ENCODE measurements at regions not wholly inside any gene's neighbourhood (a gene's known extent, or its start where the extent isn't known, plus 50 kb on each side); places are given as distances from the start of the nearest gene placed in this dataset.

GRCh38 chr1:68826836-68827235, 330.0 kb upstream of the DEPDC1 start:
- no peak for ATAC-seq
- TF ChIP-seq ESRRG (CRISPR knock-in tag; IDR thresholded peaks at IDR 0.05) (no peak), ZNF565 (CRISPR knock-in tag; conservative IDR thresholded peaks at IDR 0.05; ENCODE audit: low read depth) (no peak), ZC3H10 (CRISPR knock-in tag; IDR thresholded peaks at IDR 0.05) (no peak), ZNF8 (CRISPR knock-in tag; IDR thresholded peaks at IDR 0.05) (no peak)
- TF ChIP-seq, protein P1, sequence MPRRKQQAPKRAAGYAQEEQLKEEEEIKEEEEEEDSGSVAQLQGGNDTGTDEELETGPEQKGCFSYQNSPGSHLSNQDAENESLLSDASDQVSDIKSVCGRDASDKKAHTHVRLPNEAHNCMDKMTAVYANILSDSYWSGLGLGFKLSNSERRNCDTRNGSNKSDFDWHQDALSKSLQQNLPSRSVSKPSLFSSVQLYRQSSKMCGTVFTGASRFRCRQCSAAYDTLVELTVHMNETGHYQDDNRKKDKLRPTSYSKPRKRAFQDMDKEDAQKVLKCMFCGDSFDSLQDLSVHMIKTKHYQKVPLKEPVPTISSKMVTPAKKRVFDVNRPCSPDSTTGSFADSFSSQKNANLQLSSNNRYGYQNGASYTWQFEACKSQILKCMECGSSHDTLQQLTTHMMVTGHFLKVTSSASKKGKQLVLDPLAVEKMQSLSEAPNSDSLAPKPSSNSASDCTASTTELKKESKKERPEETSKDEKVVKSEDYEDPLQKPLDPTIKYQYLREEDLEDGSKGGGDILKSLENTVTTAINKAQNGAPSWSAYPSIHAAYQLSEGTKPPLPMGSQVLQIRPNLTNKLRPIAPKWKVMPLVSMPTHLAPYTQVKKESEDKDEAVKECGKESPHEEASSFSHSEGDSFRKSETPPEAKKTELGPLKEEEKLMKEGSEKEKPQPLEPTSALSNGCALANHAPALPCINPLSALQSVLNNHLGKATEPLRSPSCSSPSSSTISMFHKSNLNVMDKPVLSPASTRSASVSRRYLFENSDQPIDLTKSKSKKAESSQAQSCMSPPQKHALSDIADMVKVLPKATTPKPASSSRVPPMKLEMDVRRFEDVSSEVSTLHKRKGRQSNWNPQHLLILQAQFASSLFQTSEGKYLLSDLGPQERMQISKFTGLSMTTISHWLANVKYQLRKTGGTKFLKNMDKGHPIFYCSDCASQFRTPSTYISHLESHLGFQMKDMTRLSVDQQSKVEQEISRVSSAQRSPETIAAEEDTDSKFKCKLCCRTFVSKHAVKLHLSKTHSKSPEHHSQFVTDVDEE (CRISPR knock-in tag; IDR thresholded peaks at IDR 0.05) = no peak

GRCh38 chr1:68827261-68827660, 330.4 kb upstream of the DEPDC1 start:
- ATAC-seq = no peak
- TF ChIP-seq ZNF70 (CRISPR knock-in tag; IDR thresholded peaks at IDR 0.05) (no peak), ZFP3 (CRISPR knock-in tag; IDR thresholded peaks at IDR 0.05) (peak; percentile 84), ZNF8 (CRISPR knock-in tag; IDR thresholded peaks at IDR 0.05) (no peak), ARNTL (CRISPR knock-in tag; IDR thresholded peaks at IDR 0.05; ENCODE audit: borderline replicate concordance, low read depth) (no peak), CSRNP3 (CRISPR knock-in tag; IDR thresholded peaks at IDR 0.05) (no peak)

- TF ChIP-seq, protein P1 (CRISPR knock-in tag; IDR thresholded peaks at IDR 0.05) = no peak
- ATAC-seq = no peak
Observed at GRCh38 chr1:68828013-68828412, 331.1 kb upstream of the DEPDC1 start.

DNA sequence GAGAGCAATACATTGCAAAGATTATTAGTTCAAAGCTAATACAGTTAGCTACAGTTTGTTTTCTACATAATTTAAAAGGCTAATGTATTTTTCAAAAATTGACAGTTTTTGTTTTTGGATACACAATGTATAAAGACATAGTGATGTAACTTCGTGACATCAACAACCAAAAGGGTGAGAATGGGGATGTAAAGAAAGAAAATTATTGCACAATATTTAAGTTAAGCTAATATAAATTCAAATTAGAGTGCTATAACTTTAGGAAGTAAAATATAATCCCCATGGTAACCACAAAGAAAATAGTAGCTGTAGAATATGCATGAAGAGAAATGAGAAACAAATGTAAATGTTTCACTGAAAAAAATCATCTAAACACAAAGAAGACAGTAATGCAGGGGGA, 334.4 kb upstream of the DEPDC1 start:
- ATAC-seq = no peak
- TF ChIP-seq GLIS3 (CRISPR knock-in tag; IDR thresholded peaks at IDR 0.05) (no peak), BACH2 (CRISPR knock-in tag; IDR thresholded peaks at IDR 0.05; ENCODE audit: borderline replicate concordance) (no peak), ARNTL (CRISPR knock-in tag; IDR thresholded peaks at IDR 0.05; ENCODE audit: borderline replicate concordance, low read depth) (no peak), OSR1 (CRISPR knock-in tag; IDR thresholded peaks at IDR 0.05) (no peak), PPARA (CRISPR knock-in tag; IDR thresholded peaks at IDR 0.05; ENCODE audit: borderline replicate concordance) (no peak), ZFP3 (CRISPR knock-in tag; IDR thresholded peaks at IDR 0.05) (no peak), CSRNP3 (CRISPR knock-in tag; IDR thresholded peaks at IDR 0.05) (no peak), PATZ1 (CRISPR knock-in tag; IDR thresholded peaks at IDR 0.05; ENCODE audit: borderline replicate concordance) (no peak)
- TF ChIP-seq, protein P1 (CRISPR knock-in tag; IDR thresholded peaks at IDR 0.05) = no peak
- TF ChIP-seq, protein P2, sequence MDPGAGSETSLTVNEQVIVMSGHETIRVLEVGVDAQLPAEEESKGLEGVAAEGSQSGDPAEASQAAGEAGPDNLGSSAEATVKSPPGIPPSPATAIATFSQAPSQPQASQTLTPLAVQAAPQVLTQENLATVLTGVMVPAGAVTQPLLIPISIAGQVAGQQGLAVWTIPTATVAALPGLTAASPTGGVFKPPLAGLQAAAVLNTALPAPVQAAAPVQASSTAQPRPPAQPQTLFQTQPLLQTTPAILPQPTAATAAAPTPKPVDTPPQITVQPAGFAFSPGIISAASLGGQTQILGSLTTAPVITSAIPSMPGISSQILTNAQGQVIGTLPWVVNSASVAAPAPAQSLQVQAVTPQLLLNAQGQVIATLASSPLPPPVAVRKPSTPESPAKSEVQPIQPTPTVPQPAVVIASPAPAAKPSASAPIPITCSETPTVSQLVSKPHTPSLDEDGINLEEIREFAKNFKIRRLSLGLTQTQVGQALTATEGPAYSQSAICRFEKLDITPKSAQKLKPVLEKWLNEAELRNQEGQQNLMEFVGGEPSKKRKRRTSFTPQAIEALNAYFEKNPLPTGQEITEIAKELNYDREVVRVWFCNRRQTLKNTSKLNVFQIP (CRISPR knock-in tag; IDR thresholded peaks at IDR 0.05; ENCODE audit: borderline replicate concordance, low read depth) = no peak
